ENCODE measurements at regions not wholly inside any gene's neighbourhood (a gene's known extent, or its start where the extent isn't known, plus 50 kb on each side); places are given as distances from the start of the nearest gene placed in this dataset.

DNA sequence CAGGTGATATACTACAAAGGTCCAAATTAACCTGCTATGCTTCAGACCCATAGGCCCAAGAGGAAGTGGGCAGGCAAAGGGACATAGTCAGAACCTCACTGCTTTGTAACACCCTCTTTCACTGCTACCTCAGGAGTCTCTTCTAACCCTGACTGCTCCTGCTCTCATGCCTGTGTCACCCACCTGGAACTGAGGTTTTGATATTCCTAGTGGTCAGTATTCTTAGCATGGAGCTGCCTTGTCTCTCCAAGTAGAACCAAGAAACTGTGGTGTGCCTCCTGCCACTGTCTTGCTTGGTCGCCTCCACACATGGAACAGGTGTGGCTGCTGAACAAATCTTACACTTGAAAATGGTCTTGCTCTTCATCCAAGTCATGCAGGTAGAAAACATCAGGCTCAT lies 677.5 kb downstream of the XPNPEP1 start:
- Histone ChIP-seq H3K56ac (ENCODE audit: insufficient read length, low read depth, low read length) (no peak overlapping the region), H3K23ac (ENCODE audit: insufficient read length, low read depth, low read length) (no peak overlapping the region), H3K79me1 (ENCODE audit: insufficient read depth, low read depth, low read length, poor library complexity, severe bottlenecking) (no peaks in the 10 kb centered on the region), H3K9me3 (ENCODE audit: control insufficient read depth, low read depth, low read length) (no peaks in the 10 kb centered on the region), H4K91ac (ENCODE audit: insufficient read length, low read depth, low read length) (no peak overlapping the region), H2BK20ac (ENCODE audit: low read depth, low read length, poor library complexity, severe bottlenecking) (no peak overlapping the region), H3K4me2 (ENCODE audit: insufficient read depth, insufficient read length, low read length) (no peak overlapping the region), H2BK120ac (ENCODE audit: low read depth, low read length, poor library complexity, severe bottlenecking) (no peak overlapping the region), H2BK15ac (ENCODE audit: low read depth, low read length) (no peak overlapping the region), H3K27me3 (ENCODE audit: insufficient read depth, low read length) (no peaks in the 10 kb centered on the region), H3K9ac (ENCODE audit: extremely low read depth, insufficient read length, low read length) (no peak overlapping the region), H3K18ac (ENCODE audit: insufficient read length, low read depth, low read length) (no peak overlapping the region), H4K8ac (replicated peaks; ENCODE audit: insufficient read length, low read depth, low read length) (no peak overlapping the region), H3T11ph (ENCODE audit: low read length) (no peak overlapping the region), H3K4ac (ENCODE audit: low read depth, low read length) (no peak overlapping the region), H2AK5ac (ENCODE audit: insufficient read length, low read length) (no peak overlapping the region), H2BK12ac (ENCODE audit: insufficient read length, low read depth, low read length) (no peak overlapping the region), H2AFZ (ENCODE audit: low read length) (no peak overlapping the region), H3K14ac (ENCODE audit: insufficient read depth, low read length) (no peak overlapping the region), H4K20me1 (ENCODE audit: control insufficient read depth, insufficient read depth, insufficient read length) (no peaks in the 10 kb centered on the region), H3K4me1 (ENCODE audit: insufficient read depth, low read length) (no peaks in the 10 kb centered on the region), H4K5ac (ENCODE audit: insufficient read length, low read depth, low read length) (no peak overlapping the region), H3K23me2 (ENCODE audit: insufficient read length, low read depth, low read length, poor library complexity, severe bottlenecking) (no peaks in the 10 kb centered on the region), H2BK5ac (ENCODE audit: insufficient read length, low read length) (no peak overlapping the region), H3K27ac (ENCODE audit: insufficient read length, low read depth, low read length) (no peak overlapping the region), H3K79me2 (ENCODE audit: insufficient read depth, low read length) (no peaks in the 10 kb centered on the region)
- H3K36me3 Mint-ChIP-seq (ENCODE audit: insufficient read depth in 1 of 3, low read depth in 3 of 3) = peaks cover 0 to 2% (median 0%) of the 10 kb centered on the region in 3 experiments; a peak in 4 of 7 replicates
- H3K9me3 Mint-ChIP-seq = peaks cover 7 to 8% of the 10 kb centered on the region in 2 experiments
- no peak overlapping the region for H3K27ac Mint-ChIP-seq
- no peak overlapping the region for H3K4me3 Mint-ChIP-seq
- WGBS (ENCODE audit: extremely low coverage, insufficient read length, low lambda C conversion rate) = no CpG with 5 or more reads among the region's 1 CpG
- H3K4me1 Mint-ChIP-seq = no peaks in the 10 kb centered on the region
- TF ChIP-seq, protein P1, sequence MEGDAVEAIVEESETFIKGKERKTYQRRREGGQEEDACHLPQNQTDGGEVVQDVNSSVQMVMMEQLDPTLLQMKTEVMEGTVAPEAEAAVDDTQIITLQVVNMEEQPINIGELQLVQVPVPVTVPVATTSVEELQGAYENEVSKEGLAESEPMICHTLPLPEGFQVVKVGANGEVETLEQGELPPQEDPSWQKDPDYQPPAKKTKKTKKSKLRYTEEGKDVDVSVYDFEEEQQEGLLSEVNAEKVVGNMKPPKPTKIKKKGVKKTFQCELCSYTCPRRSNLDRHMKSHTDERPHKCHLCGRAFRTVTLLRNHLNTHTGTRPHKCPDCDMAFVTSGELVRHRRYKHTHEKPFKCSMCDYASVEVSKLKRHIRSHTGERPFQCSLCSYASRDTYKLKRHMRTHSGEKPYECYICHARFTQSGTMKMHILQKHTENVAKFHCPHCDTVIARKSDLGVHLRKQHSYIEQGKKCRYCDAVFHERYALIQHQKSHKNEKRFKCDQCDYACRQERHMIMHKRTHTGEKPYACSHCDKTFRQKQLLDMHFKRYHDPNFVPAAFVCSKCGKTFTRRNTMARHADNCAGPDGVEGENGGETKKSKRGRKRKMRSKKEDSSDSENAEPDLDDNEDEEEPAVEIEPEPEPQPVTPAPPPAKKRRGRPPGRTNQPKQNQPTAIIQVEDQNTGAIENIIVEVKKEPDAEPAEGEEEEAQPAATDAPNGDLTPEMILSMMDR (conservative IDR thresholded peaks at IDR 0.05) = no peak
- no peak for DNase-seq
- H3K27me3 Mint-ChIP-seq (ENCODE audit: low read depth) = no peaks in the 10 kb centered on the region

Measured in H9 (cell line).